ENCODE measurements at regions not wholly inside any gene's neighbourhood (a gene's known extent, or its start where the extent isn't known, plus 50 kb on each side); places are given as distances from the start of the nearest gene placed in this dataset.

DNA sequence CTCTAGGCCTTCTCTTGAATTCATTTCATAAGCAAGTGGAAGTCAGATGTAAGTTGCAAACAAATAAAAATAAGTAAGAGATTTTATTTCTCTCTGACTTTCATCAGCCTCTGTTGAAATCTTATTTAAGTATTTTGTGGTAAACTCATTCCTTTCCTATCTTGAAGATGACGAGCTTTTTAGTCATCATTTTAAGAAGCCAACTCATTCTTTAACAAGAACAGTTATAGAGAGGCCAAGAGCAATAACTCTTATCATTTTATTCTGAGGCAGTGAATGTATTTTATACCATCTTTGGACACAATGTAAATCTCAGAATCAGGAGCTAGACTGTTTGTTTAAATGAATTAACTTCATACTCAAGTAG, 147.5 kb upstream of the MBNL1 start (continued):
- TF ChIP-seq CTCF (IDR thresholded peaks at IDR 0.05), result no peak
- TF ChIP-seq POLR2AphosphoS5 (IDR thresholded peaks at IDR 0.05; ENCODE audit: low read depth, low read length), result peak; percentile 81; the same call in 1 of the 2 replicates
- TF ChIP-seq NFIC (IDR thresholded peaks at IDR 0.05; ENCODE audit: borderline replicate concordance), result peak; percentile 89
- peak; percentile 46 to 95 for TF ChIP-seq EP300 (IDR thresholded peaks at IDR 0.05; ENCODE audit: borderline replicate concordance in 1 of 2, low read depth in 1 of 2, low read length in 1 of 2)
- TF ChIP-seq SMC3 (IDR thresholded peaks at IDR 0.05; ENCODE audit: low read depth, low read length), result no peak
- no peak for TF ChIP-seq EZH2phosphoT487 (IDR thresholded peaks at IDR 0.05; ENCODE audit: borderline replicate concordance, low read depth)
- no peak for TF ChIP-seq CHD2 (IDR thresholded peaks at IDR 0.05; ENCODE audit: low read length, partially characterized antibody)
- TF ChIP-seq NRF1 (IDR thresholded peaks at IDR 0.05; ENCODE audit: low read depth, low read length), result no peak
- no peak for TF ChIP-seq MXI1 (IDR thresholded peaks at IDR 0.05; ENCODE audit: low read depth, low read length)
- no peak for TF ChIP-seq REST (IDR thresholded peaks at IDR 0.05; ENCODE audit: low read depth, low read length)
- TF ChIP-seq IRF3 (IDR thresholded peaks at IDR 0.05; ENCODE audit: low read depth, low read length), result no peak
- no peak for TF ChIP-seq FOXJ3 (CRISPR knock-in tag; IDR thresholded peaks at IDR 0.05)
- peak; percentile 93 for TF ChIP-seq TCF12 (IDR thresholded peaks at IDR 0.05)
- TF ChIP-seq RXRA (IDR thresholded peaks at IDR 0.05; ENCODE audit: borderline replicate concordance, low read depth), result peak; percentile 73; the same call in 1 of the 2 replicates
- TF ChIP-seq ZBTB33 (IDR thresholded peaks at IDR 0.05; ENCODE audit: borderline replicate concordance, low read depth), result 0 out of 2 replicates have a peak, but pooled peaks have one; percentile 21
- no peak for TF ChIP-seq YY1 (IDR thresholded peaks at IDR 0.05; ENCODE audit: low read depth)
- peak; percentile 93 for TF ChIP-seq JUND (IDR thresholded peaks at IDR 0.05)
- peak; percentile 62; the same call in 1 of the 2 replicates for TF ChIP-seq TEAD4 (IDR thresholded peaks at IDR 0.05; ENCODE audit: borderline replicate concordance, insufficient read depth)
- TF ChIP-seq FOXM1 (IDR thresholded peaks at IDR 0.05; ENCODE audit: low read depth), result peak; percentile 84
